ENCODE measurements at regions not wholly inside any gene's neighbourhood (a gene's known extent, or its start where the extent isn't known, plus 50 kb on each side); places are given as distances from the start of the nearest gene placed in this dataset.

DNA sequence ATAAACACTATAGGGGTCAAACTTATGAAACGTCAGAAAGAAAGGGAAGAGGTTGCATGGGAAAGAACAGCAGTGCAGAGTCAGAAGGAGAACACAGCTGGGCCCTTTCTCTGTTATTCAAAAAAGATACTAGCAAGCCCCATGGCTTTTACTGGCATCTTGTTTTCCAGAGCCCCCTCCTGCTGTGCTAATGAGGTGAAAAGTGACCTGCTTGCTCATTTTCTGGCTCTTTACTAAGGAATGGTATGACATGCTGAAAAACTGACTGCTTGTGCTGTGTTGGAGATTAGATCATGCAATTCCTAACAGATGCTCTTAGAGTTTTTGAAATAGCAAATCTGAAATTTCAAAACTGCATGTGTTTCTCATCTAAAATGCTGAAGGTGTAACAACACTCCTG, 541.6 kb upstream of the ALCAM start (continued):
- TF ChIP-seq, protein P1, sequence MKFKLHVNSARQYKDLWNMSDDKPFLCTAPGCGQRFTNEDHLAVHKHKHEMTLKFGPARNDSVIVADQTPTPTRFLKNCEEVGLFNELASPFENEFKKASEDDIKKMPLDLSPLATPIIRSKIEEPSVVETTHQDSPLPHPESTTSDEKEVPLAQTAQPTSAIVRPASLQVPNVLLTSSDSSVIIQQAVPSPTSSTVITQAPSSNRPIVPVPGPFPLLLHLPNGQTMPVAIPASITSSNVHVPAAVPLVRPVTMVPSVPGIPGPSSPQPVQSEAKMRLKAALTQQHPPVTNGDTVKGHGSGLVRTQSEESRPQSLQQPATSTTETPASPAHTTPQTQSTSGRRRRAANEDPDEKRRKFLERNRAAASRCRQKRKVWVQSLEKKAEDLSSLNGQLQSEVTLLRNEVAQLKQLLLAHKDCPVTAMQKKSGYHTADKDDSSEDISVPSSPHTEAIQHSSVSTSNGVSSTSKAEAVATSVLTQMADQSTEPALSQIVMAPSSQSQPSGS (IDR thresholded peaks at IDR 0.05; ENCODE audit: low read length): no peak
- TF ChIP-seq, protein P2, sequence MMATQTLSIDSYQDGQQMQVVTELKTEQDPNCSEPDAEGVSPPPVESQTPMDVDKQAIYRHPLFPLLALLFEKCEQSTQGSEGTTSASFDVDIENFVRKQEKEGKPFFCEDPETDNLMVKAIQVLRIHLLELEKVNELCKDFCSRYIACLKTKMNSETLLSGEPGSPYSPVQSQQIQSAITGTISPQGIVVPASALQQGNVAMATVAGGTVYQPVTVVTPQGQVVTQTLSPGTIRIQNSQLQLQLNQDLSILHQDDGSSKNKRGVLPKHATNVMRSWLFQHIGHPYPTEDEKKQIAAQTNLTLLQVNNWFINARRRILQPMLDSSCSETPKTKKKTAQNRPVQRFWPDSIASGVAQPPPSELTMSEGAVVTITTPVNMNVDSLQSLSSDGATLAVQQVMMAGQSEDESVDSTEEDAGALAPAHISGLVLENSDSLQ (IDR thresholded peaks at IDR 0.05): no peak

DNA sequence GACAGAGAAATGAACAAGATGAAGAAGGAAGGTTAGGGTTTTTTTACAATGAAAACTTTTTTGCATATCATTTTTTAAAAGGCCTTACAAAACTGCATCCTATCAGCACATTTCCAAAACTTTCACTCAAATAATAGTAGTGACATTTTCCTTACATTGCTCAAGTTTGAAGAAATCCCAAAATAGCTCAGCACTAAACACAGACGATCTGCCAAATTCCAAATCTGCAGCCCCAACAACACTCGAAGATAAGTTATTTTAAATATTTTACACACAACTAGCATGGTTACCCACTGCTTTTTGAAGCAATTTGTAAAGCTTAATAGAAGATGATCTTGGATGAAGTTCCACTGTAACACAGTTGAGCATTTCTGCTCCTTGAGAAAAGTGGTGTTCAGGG, 535.6 kb upstream of the ALCAM start:
- H3K4me1 ChIP-seq (ENCODE audit: control insufficient read depth, insufficient read depth, low read length): no peaks in the 10 kb centered on the region
- H4K20me1 ChIP-seq (ENCODE audit: control insufficient read depth, insufficient read depth): no peaks in the 10 kb centered on the region
- BruUV-seq (replicated peaks): no TSS peak
- ChIA-PET POLR2A (no interaction called here), CTCF (no interaction called here), RAD21 (ENCODE audit: unreplicated experiment) (no interaction called here), SMC1A (ENCODE audit: uncharacterized antibody, unreplicated experiment) (interaction anchor here (0.9 kb wide), 1 partner anchor 9 kb away, joined by 3 read pairs; no protein-coding TSS in a partner anchor)
- FAIRE-seq (no peak), DNase-seq (ENCODE audit: low read depth, low spot score) (no peak), ATAC-seq (no peak)
- in situ Hi-C loops (cut with MboI) (no loop called here), intact Hi-C loops (cut with micrococcal nuclease; ENCODE audit: unreplicated experiment) (no loop called here)
- H3K79me2 ChIP-seq (ENCODE audit: control insufficient read depth, insufficient read depth, low read length): no peaks in the 10 kb centered on the region
- no peaks in the 10 kb centered on the region for H3K27me3 ChIP-seq (replicated peaks in 1 of 2; ENCODE audit: control insufficient read depth in 2 of 2, insufficient read depth in 2 of 2, low read length in 1 of 2)
- H3K4me2 ChIP-seq (ENCODE audit: control insufficient read depth, insufficient read depth): no peak overlapping the region
- H3K9me3 ChIP-seq (replicated peaks; ENCODE audit: control insufficient read depth, insufficient read depth, low read length): no peaks in the 10 kb centered on the region
- TF ChIP-seq MTA2 (IDR thresholded peaks at IDR 0.05; ENCODE audit: low read depth) (no peak), KAT2A (conservative IDR thresholded peaks at IDR 0.05; ENCODE audit: control insufficient read depth, low read depth, low read length) (no peak), USF2 (IDR thresholded peaks at IDR 0.05; ENCODE audit: borderline replicate concordance, low read depth, low read length) (no peak), SUZ12 (IDR thresholded peaks at IDR 0.05; ENCODE audit: unreplicated experiment) (no peak), EP300 (IDR thresholded peaks at IDR 0.05; ENCODE audit: borderline replicate concordance in 1 of 2, control insufficient read depth in 1 of 2, low read depth in 2 of 2, low read length in 2 of 2) (no peak), MYC (IDR thresholded peaks at IDR 0.05; ENCODE audit: insufficient read depth, insufficient read length, insufficient replicate concordance, low read length, severe bottlenecking) (no peak), JUND (IDR thresholded peaks at IDR 0.05; ENCODE audit: low read depth, low read length) (no peak), IKZF1 (conservative IDR thresholded peaks at IDR 0.05) (no peak)
- TF ChIP-seq, protein P3, sequence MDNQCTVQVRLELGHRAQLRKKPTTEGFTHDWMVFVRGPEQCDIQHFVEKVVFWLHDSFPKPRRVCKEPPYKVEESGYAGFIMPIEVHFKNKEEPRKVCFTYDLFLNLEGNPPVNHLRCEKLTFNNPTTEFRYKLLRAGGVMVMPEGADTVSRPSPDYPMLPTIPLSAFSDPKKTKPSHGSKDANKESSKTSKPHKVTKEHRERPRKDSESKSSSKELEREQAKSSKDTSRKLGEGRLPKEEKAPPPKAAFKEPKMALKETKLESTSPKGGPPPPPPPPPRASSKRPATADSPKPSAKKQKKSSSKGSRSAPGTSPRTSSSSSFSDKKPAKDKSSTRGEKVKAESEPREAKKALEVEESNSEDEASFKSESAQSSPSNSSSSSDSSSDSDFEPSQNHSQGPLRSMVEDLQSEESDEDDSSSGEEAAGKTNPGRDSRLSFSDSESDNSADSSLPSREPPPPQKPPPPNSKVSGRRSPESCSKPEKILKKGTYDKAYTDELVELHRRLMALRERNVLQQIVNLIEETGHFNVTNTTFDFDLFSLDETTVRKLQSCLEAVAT (IDR thresholded peaks at IDR 0.05): no peak
- TF ChIP-seq, protein P4, sequence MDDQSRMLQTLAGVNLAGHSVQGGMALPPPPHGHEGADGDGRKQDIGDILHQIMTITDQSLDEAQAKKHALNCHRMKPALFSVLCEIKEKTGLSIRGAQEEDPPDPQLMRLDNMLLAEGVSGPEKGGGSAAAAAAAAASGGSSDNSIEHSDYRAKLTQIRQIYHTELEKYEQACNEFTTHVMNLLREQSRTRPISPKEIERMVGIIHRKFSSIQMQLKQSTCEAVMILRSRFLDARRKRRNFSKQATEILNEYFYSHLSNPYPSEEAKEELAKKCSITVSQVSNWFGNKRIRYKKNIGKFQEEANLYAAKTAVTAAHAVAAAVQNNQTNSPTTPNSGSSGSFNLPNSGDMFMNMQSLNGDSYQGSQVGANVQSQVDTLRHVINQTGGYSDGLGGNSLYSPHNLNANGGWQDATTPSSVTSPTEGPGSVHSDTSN (IDR thresholded peaks at IDR 0.05; ENCODE audit: insufficient replicate concordance, low read depth, low read length): no peak
- H2AFZ ChIP-seq (ENCODE audit: control insufficient read depth, low read depth, low read length): no peak overlapping the region
- 13% methylated on average over 2 of the region's 2 CpGs for WGBS (ENCODE audit: insufficient coverage, insufficient replicate concordance, low lambda C conversion rate, missing lambda C conversion rate)
- no peaks in the 10 kb centered on the region for H3K36me3 ChIP-seq (ENCODE audit: control insufficient read depth in 2 of 2, insufficient read depth in 2 of 2, low read length in 1 of 2)
- H3K4me3 ChIP-seq: no peak overlapping the region
- H3K27ac ChIP-seq (ENCODE audit: control insufficient read depth, insufficient read depth): no peak overlapping the region
- H3K9ac ChIP-seq (ENCODE audit: control insufficient read depth, insufficient read depth, low read length): no peak overlapping the region
